NCI-H526 treated with DMSO at 0.1 percent for 48 hours (cell line): ENCODE measurements at regions not wholly inside any gene's neighbourhood (a gene's known extent, or its start where the extent isn't known, plus 50 kb on each side); places are given as distances from the start of the nearest gene placed in this dataset.

Experiments used
- DNase-seq: peaks from one replicate; lab custom pipeline; 2025; lab: John Stamatoyannopoulos, UW

- no peak for DNase-seq
Measured at GRCh38 chr4:170801771-170802170, 712.0 kb upstream of the AADAT start.

GRCh38 chr4:170794525-170794924 is 704.8 kb upstream of the AADAT start:
- DNase-seq, result no peak

GRCh38 chr4:170788540-170789051 is 698.8 kb upstream of the AADAT start:
- DNase-seq, result peak; percentile 4

GRCh38 chr4:170777663-170778062 is 687.9 kb upstream of the AADAT start:
- no peak for DNase-seq

- DNase-seq, result no peak
Measured at GRCh38 chr4:170776983-170777382, 687.2 kb upstream of the AADAT start.

GRCh38 chr4:170775851-170776250 is 686.1 kb upstream of the AADAT start:
- no peak for DNase-seq

GRCh38 chr4:170773709-170774273 is 684.0 kb upstream of the AADAT start:
- no peak for DNase-seq

- DNase-seq, result no peak
Measured at GRCh38 chr4:170772429-170772828, 682.7 kb upstream of the AADAT start.

- DNase-seq, result no peak
Measured at GRCh38 chr4:170770664-170771063, 680.9 kb upstream of the AADAT start.

GRCh38 chr4:170769862-170770261 is 680.1 kb upstream of the AADAT start:
- no peak for DNase-seq

GRCh38 chr4:170758988-170759387 is 669.2 kb upstream of the AADAT start:
- no peak for DNase-seq

GRCh38 chr4:170750519-170750918 is 660.8 kb upstream of the AADAT start:
- DNase-seq, result no peak

GRCh38 chr4:170748975-170749374 is 659.2 kb upstream of the AADAT start:
- DNase-seq, result no peak

GRCh38 chr4:170743633-170744032 is 653.9 kb upstream of the AADAT start:
- DNase-seq, result no peak

- no peak for DNase-seq
Measured at GRCh38 chr4:170741856-170742255, 652.1 kb upstream of the AADAT start.

GRCh38 chr4:170736710-170737109 is 647.0 kb upstream of the AADAT start:
- no peak for DNase-seq

GRCh38 chr4:170729897-170730296 is 640.1 kb upstream of the AADAT start:
- no peak for DNase-seq

GRCh38 chr4:170729236-170729635 is 639.5 kb upstream of the AADAT start:
- DNase-seq, result no peak

- no peak for DNase-seq
Measured at GRCh38 chr4:170724191-170724590, 634.4 kb upstream of the AADAT start.

GRCh38 chr4:170723171-170723570 is 633.4 kb upstream of the AADAT start:
- no peak for DNase-seq

- DNase-seq, result no peak
Measured at GRCh38 chr4:170721812-170722373, 632.1 kb upstream of the AADAT start.

GRCh38 chr4:170716868-170717267 is 627.1 kb upstream of the AADAT start:
- DNase-seq, result no peak

GRCh38 chr4:170705907-170706306 is 616.2 kb upstream of the AADAT start:
- no peak for DNase-seq

- DNase-seq, result no peak
Measured at GRCh38 chr4:170700064-170700463, 610.3 kb upstream of the AADAT start.
